Testis (tissue), 2 donors: ENCODE measurements at regions not wholly inside any gene's neighbourhood (a gene's known extent, or its start where the extent isn't known, plus 50 kb on each side); places are given as distances from the start of the nearest gene placed in this dataset.
A peak's percentile ranks its signal among the peaks of the same experiment; 100 is the strongest.
"Not testable (repeated sequence)": the region's sequence is repeated elsewhere in the genome, so short reads cannot be mapped to it uniquely, and the experiment has no call there.

Source experiments
- DNase-seq: peaks from one replicate; pipeline ENCODE4 v3.0.0-alpha.2; 2019
- H3K27ac ChIP-seq, 2 donors: fragments of 200-600 bp; sonication (generic); one replicate each; pipeline ENCODE4 v1.5.1; 2019
- H3K27me3 ChIP-seq: fragments of 200-600 bp; sonication (generic); one replicate; pipeline ENCODE4 v1.5.1; 2019
- H3K36me3 ChIP-seq: fragments of 200-600 bp; sonication (generic); one replicate; pipeline ENCODE4 v1.5.1; 2017; ENCODE audit warnings: low read depth; ENCODE audit errors: missing control alignments
- H3K4me1 ChIP-seq: fragments of 200-600 bp; sonication (generic); one replicate; pipeline ENCODE4 v1.5.1; 2019
- H3K4me3 ChIP-seq, 2 donors: fragments of 200-600 bp; sonication (generic); one replicate each; pipeline ENCODE4 v1.5.1; 2017 to 2019
- H3K9me3 ChIP-seq: fragments of 200-600 bp; sonication (generic); one replicate; pipeline ENCODE4 v1.5.1; 2017
- CTCF ChIP-seq, 3 experiments: fragments of 450-650 bp in 2 of 3; fragments of 200-600 bp in 1 of 3; sonication (generic) in 1 of 3; IDR thresholded peaks; one replicate each; pipeline ENCODE4 v1.5.1; 2016 to 2019; ENCODE audit warnings: antibody characterized with exemption in 3 of 3, mild to moderate bottlenecking in 2 of 3, moderate library complexity in 1 of 3
- POLR2A ChIP-seq: fragments of 450-650 bp; IDR thresholded peaks from one replicate; pipeline ENCODE4 v1.6.1; 2017; ENCODE audit warnings: antibody characterized with exemption, mild to moderate bottlenecking, moderate library complexity
- WGBS, 2 donors: methylation state at CpG; one replicate each; pipeline ENCODE4 v1.1.5; 2018; 5-methylcytosine and 5-hydroxymethylcytosine counted together
- intact Hi-C: fragments of 100-400 bp; cut with DNase I; formaldehyde crosslinking; loops from one replicate; pipeline ENCODE4 v1.15.1; 2023; ENCODE audit warnings: low total_unique reads

GRCh38 chr15:47066392-47066791 lies 650.9 kb upstream of the SEMA6D start:
- no peak overlapping the region for H3K4me3 ChIP-seq
- intact Hi-C loops, result no loop called here
- H3K27ac ChIP-seq, result no peak overlapping the region
- WGBS, 2 donors, result 64 to 67% methylated on average over 7 of the region's 7 CpGs
- no peaks in the 10 kb centered on the region for H3K9me3 ChIP-seq
- TF ChIP-seq POLR2A, result no peak
- no peak for TF ChIP-seq CTCF (IDR thresholded peaks at IDR 0.05)
- H3K27me3 ChIP-seq, result no peaks in the 10 kb centered on the region
- no peak for DNase-seq
- H3K4me1 ChIP-seq, result no peaks in the 10 kb centered on the region
- no peaks in the 10 kb centered on the region for H3K36me3 ChIP-seq

- intact Hi-C loops, H3K9me3 ChIP-seq, H3K4me3 ChIP-seq, H3K27me3 ChIP-seq, H3K4me1 ChIP-seq, DNase-seq, H3K36me3 ChIP-seq, H3K27ac ChIP-seq: not testable (repeated sequence)
- 66 to 84% methylated on average over 4 of the region's 4 CpGs for WGBS, 2 donors
Observed at GRCh38 chr15:47077846-47078245, 639.5 kb upstream of the SEMA6D start.

GRCh38 chr15:47095833-47096232 lies 621.5 kb upstream of the SEMA6D start:
- intact Hi-C loops, result no loop called here
- Histone ChIP-seq H3K27ac (no peak overlapping the region), H3K36me3 (no peaks in the 10 kb centered on the region), H3K4me1 (no peaks in the 10 kb centered on the region), H3K9me3 (no peaks in the 10 kb centered on the region), H3K27me3 (no peaks in the 10 kb centered on the region), H3K4me3 (no peak overlapping the region)
- TF ChIP-seq POLR2A (no peak), CTCF (IDR thresholded peaks at IDR 0.05) (no peak)
- 63 to 69% methylated on average over 2 of the region's 2 CpGs for WGBS, 2 donors
- no peak for DNase-seq

GRCh38 chr15:47098526-47098925 lies 618.8 kb upstream of the SEMA6D start:
- H3K27ac ChIP-seq, H3K9me3 ChIP-seq, H3K4me3 ChIP-seq, H3K4me1 ChIP-seq, intact Hi-C loops, DNase-seq, H3K27me3 ChIP-seq, H3K36me3 ChIP-seq: not testable (repeated sequence)

GRCh38 chr15:47099801-47100200 lies 617.5 kb upstream of the SEMA6D start:
- H3K9me3 ChIP-seq, intact Hi-C loops, H3K27me3 ChIP-seq, H3K4me1 ChIP-seq, H3K36me3 ChIP-seq, H3K27ac ChIP-seq, DNase-seq, H3K4me3 ChIP-seq: not testable (repeated sequence)
- 64 to 94% methylated on average over 2 to 6 of the region's 6 CpGs for WGBS, 2 donors

- H3K4me3 ChIP-seq, intact Hi-C loops, H3K9me3 ChIP-seq, H3K4me1 ChIP-seq, DNase-seq, H3K36me3 ChIP-seq, H3K27me3 ChIP-seq, H3K27ac ChIP-seq: not testable (repeated sequence)
- WGBS, 2 donors, result 89 to 92% methylated on average over 4 of the region's 4 CpGs
Observed at GRCh38 chr15:47108800-47109199, 608.5 kb upstream of the SEMA6D start.

GRCh38 chr15:47116698-47117097 lies 600.6 kb upstream of the SEMA6D start:
- Histone ChIP-seq H3K4me3 (no peak overlapping the region), H3K27ac (no peak overlapping the region), H3K9me3 (no peaks in the 10 kb centered on the region), H3K27me3 (no peaks in the 10 kb centered on the region), H3K4me1 (no peaks in the 10 kb centered on the region), H3K36me3 (no peaks in the 10 kb centered on the region)
- no peak for DNase-seq
- intact Hi-C loops, result no loop called here
- no peak for TF ChIP-seq POLR2A
- TF ChIP-seq CTCF (IDR thresholded peaks at IDR 0.05), result peak in 1 of 3 experiments; percentile 47
- 97 to 98% methylated on average over 2 of the region's 2 CpGs for WGBS, 2 donors
